ENCODE measurements at regions not wholly inside any gene's neighbourhood (a gene's known extent, or its start where the extent isn't known, plus 50 kb on each side); places are given as distances from the start of the nearest gene placed in this dataset.

- TF ChIP-seq CTCF (IDR thresholded peaks at IDR 0.05; ENCODE audit: low read length) (no peak), EZH2 (optimal IDR thresholded peaks at IDR 0.05; ENCODE audit: low read depth, low read length) (no peak), EZH2phosphoT487 (IDR thresholded peaks at IDR 0.05; ENCODE audit: low read length) (no peak)
These were observed 945.6 kb downstream of the MCTP2 start for GRCh38 chr15:95176794-95177577.

All from MM.1S (cell line).